ENCODE measurements at regions not wholly inside any gene's neighbourhood (a gene's known extent, or its start where the extent isn't known, plus 50 kb on each side); places are given as distances from the start of the nearest gene placed in this dataset.

DNA sequence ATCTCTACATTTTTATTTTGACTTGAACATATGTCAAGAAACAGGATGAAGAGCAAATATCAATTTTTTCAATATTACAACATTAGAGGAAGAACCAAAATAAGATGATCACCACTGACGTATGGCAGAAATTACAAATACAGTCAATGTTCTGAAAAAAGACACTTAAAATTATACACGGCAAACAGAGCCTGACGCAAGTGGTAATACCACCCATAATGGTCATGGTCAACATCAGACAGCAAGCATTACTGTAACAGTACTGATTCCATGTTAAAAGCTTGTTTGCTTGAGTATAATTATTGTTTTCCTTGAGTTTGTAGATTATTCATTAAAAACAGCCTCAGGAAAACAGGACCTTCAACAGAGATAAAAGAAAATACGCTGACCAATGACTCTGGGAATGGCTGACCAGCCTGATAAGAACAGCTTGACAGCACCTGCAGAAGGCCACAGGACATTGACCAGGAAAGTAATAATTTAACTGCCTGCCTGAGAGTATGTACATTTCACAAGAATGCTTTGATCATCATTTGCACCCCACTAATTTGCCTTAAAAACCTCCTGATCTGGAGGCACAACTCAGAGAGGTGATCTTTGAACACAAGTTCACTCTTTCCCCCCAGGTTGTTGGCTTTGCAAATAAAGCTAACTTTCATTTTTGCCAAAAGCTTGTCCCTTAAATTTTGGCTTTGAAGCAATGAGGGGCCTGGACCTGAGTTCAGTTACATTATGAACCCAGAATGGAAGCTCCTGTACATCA, 187.3 kb downstream of the IPO8 start:
- Histone ChIP-seq H3K4me1 (ENCODE audit: control insufficient read depth in 3 of 3, insufficient read depth in 3 of 3, low read length in 3 of 3) (no peaks in the 10 kb centered on the region), H3K9ac (ENCODE audit: low read depth in 1 of 3, low read length in 3 of 3) (no peak overlapping the region), H3K27me3 (ENCODE audit: control insufficient read depth in 3 of 3, insufficient read depth in 3 of 3, low read length in 3 of 3) (no peaks in the 10 kb centered on the region), H3K27ac (ENCODE audit: low read depth, low read length) (no peak overlapping the region), H3K36me3 (ENCODE audit: control insufficient read depth in 3 of 3, insufficient read depth in 3 of 3, low read length in 3 of 3) (no peaks in the 10 kb centered on the region), H3K4me3 (ENCODE audit: low read length in 3 of 3) (no peak overlapping the region), H3K9me3 (ENCODE audit: control insufficient read depth in 3 of 3, low read length in 3 of 3) (no peaks in the 10 kb centered on the region)

DNA sequence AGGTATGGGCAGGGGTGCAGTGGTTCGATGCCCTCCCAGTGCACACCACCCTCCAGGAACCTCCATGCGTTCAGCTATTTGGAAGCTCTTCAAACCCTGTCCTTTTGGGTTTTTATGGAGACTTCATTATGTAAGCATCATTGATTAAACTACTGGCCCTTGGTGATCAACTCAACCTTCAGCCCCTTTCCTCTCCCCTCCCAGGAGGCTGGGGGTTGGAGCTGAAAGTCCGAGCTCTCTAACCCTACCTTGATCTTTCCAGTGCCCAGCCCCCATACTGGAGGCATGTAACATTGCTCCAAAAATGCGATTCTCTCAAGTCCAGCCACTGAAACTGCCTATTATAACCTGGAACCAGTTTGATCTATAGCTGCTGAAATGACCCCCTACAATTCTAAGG, 188.1 kb downstream of the IPO8 start:
- no peaks in the 10 kb centered on the region for H3K9me3 ChIP-seq (ENCODE audit: control insufficient read depth in 3 of 3, low read length in 3 of 3)

DNA sequence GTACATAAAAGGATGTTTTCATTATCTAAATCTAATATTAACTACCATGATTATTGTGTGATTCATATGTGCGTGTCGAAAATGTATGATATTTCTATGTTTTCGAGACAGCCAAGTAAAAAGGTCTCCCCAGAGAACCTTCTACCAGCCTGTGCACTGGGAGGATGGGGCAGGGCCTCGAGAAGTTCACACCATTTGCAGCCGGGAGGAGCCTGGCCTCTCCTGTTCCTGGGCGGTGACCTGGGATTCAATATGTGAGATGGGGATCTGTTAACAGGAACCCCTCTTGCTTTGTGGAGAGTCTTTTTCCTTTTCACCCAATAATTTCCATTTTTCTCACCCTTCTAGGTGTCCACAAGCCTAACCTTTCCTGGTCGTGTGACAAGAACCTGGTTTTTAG, 189.3 kb downstream of the IPO8 start:
- Histone ChIP-seq H3K4me3 (ENCODE audit: low read length in 3 of 3) (no peak overlapping the region), H3K9ac (ENCODE audit: low read depth in 1 of 3, low read length in 3 of 3) (no peak overlapping the region), H3K9me3 (ENCODE audit: control insufficient read depth in 3 of 3, low read length in 3 of 3) (no peaks in the 10 kb centered on the region), H3K27ac (ENCODE audit: low read depth, low read length) (no peak overlapping the region), H3K36me3 (ENCODE audit: control insufficient read depth in 3 of 3, insufficient read depth in 3 of 3, low read length in 3 of 3) (no peaks in the 10 kb centered on the region), H3K27me3 (ENCODE audit: control insufficient read depth in 3 of 3, insufficient read depth in 3 of 3, low read length in 3 of 3) (no peaks in the 10 kb centered on the region), H3K4me1 (ENCODE audit: control insufficient read depth in 3 of 3, insufficient read depth in 3 of 3, low read length in 3 of 3) (no peaks in the 10 kb centered on the region)

More for the DNA sequence above, 188.1 kb downstream of the IPO8 start:
- no peak overlapping the region for H3K4me3 ChIP-seq (ENCODE audit: low read length in 3 of 3)
- no peak overlapping the region for H3K9ac ChIP-seq (ENCODE audit: low read depth in 1 of 3, low read length in 3 of 3)
- no peaks in the 10 kb centered on the region for H3K4me1 ChIP-seq (ENCODE audit: control insufficient read depth in 3 of 3, insufficient read depth in 3 of 3, low read length in 3 of 3)
- H3K27me3 ChIP-seq (ENCODE audit: control insufficient read depth in 3 of 3, insufficient read depth in 3 of 3, low read length in 3 of 3) = no peaks in the 10 kb centered on the region
- H3K27ac ChIP-seq (ENCODE audit: low read depth, low read length) = no peak overlapping the region
- no peaks in the 10 kb centered on the region for H3K36me3 ChIP-seq (ENCODE audit: control insufficient read depth in 3 of 3, insufficient read depth in 3 of 3, low read length in 3 of 3)

DNA sequence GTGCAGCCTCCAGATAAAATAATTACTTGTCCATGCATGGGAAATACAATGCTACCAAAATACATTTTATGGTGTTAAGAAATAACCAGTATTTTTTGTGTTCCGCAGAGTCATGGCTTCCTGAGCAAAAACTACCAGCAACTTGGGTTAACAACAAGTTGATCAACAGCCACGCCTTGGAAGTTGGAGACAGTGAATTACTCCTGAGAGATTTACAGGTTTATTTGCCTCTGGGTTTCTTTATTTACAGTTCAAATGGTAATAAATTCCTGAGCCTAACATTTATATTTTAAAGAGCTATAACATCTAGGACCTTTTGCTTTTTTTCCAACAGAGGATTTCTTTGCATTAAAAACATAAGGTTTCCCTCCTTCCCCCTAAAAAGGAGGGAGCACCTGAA, 194.0 kb downstream of the IPO8 start:
- H3K9ac ChIP-seq (ENCODE audit: low read depth in 1 of 3, low read length in 3 of 3) = no peak overlapping the region
- H3K9me3 ChIP-seq (ENCODE audit: control insufficient read depth in 3 of 3, low read length in 3 of 3) = no peaks in the 10 kb centered on the region
- no peaks in the 10 kb centered on the region for H3K27me3 ChIP-seq (ENCODE audit: control insufficient read depth in 3 of 3, insufficient read depth in 3 of 3, low read length in 3 of 3)
- H3K4me3 ChIP-seq (ENCODE audit: low read length in 3 of 3) = no peak overlapping the region
- H3K4me1 ChIP-seq (ENCODE audit: control insufficient read depth in 3 of 3, insufficient read depth in 3 of 3, low read length in 3 of 3) = no peaks in the 10 kb centered on the region
- H3K27ac ChIP-seq (ENCODE audit: low read depth, low read length) = no peak overlapping the region
- no peaks in the 10 kb centered on the region for H3K36me3 ChIP-seq (ENCODE audit: control insufficient read depth in 3 of 3, insufficient read depth in 3 of 3, low read length in 3 of 3)

DNA sequence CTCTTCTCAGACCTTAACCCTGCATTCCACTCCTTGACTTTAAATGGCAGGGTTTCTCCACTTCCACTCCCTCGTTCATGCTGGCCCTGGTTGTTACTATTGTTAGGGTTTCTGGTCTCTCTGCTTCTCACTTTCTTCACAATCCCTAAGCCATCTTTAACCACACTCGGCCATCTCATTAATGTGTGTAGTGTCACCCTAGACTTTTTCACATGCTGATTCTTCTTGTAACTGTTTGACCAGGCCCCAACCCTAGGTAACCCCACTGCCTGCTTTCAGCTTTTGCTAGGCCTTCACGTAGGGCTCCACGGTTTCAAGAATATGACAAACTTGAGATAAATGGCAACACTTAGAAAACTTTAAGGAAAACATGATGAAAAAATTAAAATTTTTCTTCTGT, 195.1 kb downstream of the IPO8 start:
- H3K9ac ChIP-seq (ENCODE audit: low read depth in 1 of 3, low read length in 3 of 3) = no peak overlapping the region
- no peaks in the 10 kb centered on the region for H3K4me1 ChIP-seq (ENCODE audit: control insufficient read depth in 3 of 3, insufficient read depth in 3 of 3, low read length in 3 of 3)
- no peaks in the 10 kb centered on the region for H3K36me3 ChIP-seq (ENCODE audit: control insufficient read depth in 3 of 3, insufficient read depth in 3 of 3, low read length in 3 of 3)
- H3K4me3 ChIP-seq (ENCODE audit: low read length in 3 of 3) = no peak overlapping the region
- no peaks in the 10 kb centered on the region for H3K9me3 ChIP-seq (ENCODE audit: control insufficient read depth in 3 of 3, low read length in 3 of 3)
- no peaks in the 10 kb centered on the region for H3K27me3 ChIP-seq (ENCODE audit: control insufficient read depth in 3 of 3, insufficient read depth in 3 of 3, low read length in 3 of 3)
- no peak overlapping the region for H3K27ac ChIP-seq (ENCODE audit: low read depth, low read length)

DNA sequence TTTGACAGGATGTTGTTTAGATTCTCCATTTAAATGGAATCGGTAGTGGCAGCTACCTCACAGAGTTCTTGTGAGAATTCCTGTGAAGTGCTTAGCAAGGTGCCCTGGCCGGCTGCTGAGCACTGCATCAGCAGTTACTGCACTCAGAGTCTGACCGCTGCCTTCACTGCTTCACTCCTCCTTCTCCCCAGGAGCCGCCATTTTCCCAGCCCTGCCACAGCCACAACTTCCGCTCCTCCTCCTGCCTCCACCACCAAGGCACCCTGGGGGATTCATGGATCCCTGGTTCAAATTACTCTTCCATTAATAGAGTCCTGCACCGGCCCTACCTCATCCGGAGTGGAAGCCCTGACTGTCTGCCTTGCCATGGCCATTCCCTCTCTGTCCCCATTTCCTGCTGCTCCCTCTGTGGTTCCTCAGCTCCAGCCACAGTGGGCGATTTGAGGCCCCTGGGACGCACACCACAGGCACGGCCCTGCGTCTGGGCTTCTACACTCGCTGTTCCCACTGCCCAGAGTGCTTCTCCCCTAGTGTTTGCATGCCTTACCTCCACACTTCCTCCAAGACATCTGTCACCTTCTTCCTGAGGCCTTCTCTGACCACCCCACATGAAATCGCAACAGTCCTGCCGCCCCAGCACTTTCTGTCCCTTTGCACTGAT, 210.3 kb downstream of the IPO8 start:
- Histone ChIP-seq H3K36me3 (ENCODE audit: control insufficient read depth in 3 of 3, insufficient read depth in 3 of 3, low read length in 3 of 3) (no peaks in the 10 kb centered on the region), H3K9ac (ENCODE audit: low read depth in 1 of 3, low read length in 3 of 3) (no peak overlapping the region), H3K27me3 (ENCODE audit: control insufficient read depth in 3 of 3, insufficient read depth in 3 of 3, low read length in 3 of 3) (no peaks in the 10 kb centered on the region), H3K4me1 (ENCODE audit: control insufficient read depth in 3 of 3, insufficient read depth in 3 of 3, low read length in 3 of 3) (no peaks in the 10 kb centered on the region), H3K9me3 (ENCODE audit: control insufficient read depth in 3 of 3, low read length in 3 of 3) (no peaks in the 10 kb centered on the region), H3K4me3 (ENCODE audit: low read length in 3 of 3) (no peak overlapping the region), H3K27ac (ENCODE audit: low read depth, low read length) (no peak overlapping the region)

DNA sequence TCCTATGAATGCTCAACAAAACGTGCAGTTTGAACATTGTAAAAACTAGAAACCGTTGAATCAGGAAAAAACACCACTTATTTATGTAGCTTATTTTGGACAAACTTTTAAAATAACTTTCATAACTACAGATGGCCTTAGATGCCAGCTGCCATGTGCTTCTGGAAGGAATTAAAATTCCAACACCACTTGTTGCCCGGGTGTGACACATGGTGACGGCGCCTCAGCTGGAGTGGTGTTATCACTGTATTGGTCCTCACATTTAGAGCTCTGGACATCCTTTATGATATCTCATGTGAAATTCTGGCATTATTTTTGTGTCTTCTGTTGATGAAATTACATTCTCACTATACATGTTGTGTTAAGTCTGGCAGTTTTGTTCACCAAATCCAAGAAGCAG, 211.0 kb downstream of the IPO8 start:
- no peaks in the 10 kb centered on the region for H3K27me3 ChIP-seq (ENCODE audit: control insufficient read depth in 3 of 3, insufficient read depth in 3 of 3, low read length in 3 of 3)
- H3K4me3 ChIP-seq (ENCODE audit: low read length in 3 of 3) = no peak overlapping the region
- H3K27ac ChIP-seq (ENCODE audit: low read depth, low read length) = no peak overlapping the region
- no peaks in the 10 kb centered on the region for H3K36me3 ChIP-seq (ENCODE audit: control insufficient read depth in 3 of 3, insufficient read depth in 3 of 3, low read length in 3 of 3)
- no peak overlapping the region for H3K9ac ChIP-seq (ENCODE audit: low read depth in 1 of 3, low read length in 3 of 3)
- no peaks in the 10 kb centered on the region for H3K9me3 ChIP-seq (ENCODE audit: control insufficient read depth in 3 of 3, low read length in 3 of 3)
- no peaks in the 10 kb centered on the region for H3K4me1 ChIP-seq (ENCODE audit: control insufficient read depth in 3 of 3, insufficient read depth in 3 of 3, low read length in 3 of 3)

DNA sequence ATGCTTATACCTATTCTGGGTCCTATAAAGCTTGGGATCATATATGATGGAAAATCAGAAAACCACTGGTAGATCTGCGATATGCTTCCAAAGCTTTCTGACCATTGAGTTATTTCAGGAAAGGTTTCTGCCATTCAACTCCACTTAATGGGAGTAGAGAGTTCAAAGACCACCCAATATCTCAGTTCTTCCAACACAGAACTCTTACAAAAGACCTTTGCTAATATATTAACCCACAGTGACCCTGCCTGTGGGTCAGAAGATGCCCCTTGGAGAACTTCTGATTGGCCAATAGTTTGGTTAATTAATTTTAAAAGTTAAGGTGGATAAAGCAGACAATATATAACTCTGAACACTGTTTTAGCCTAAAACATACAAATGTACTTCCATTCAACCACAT, 213.0 kb downstream of the IPO8 start:
- H3K9ac ChIP-seq (ENCODE audit: low read depth in 1 of 3, low read length in 3 of 3) = no peak overlapping the region
- H3K9me3 ChIP-seq (ENCODE audit: control insufficient read depth in 3 of 3, low read length in 3 of 3) = no peaks in the 10 kb centered on the region
- H3K36me3 ChIP-seq (ENCODE audit: control insufficient read depth in 3 of 3, insufficient read depth in 3 of 3, low read length in 3 of 3) = no peaks in the 10 kb centered on the region
- no peaks in the 10 kb centered on the region for H3K4me1 ChIP-seq (ENCODE audit: control insufficient read depth in 3 of 3, insufficient read depth in 3 of 3, low read length in 3 of 3)
- H3K27ac ChIP-seq (ENCODE audit: low read depth, low read length) = no peak overlapping the region
- no peaks in the 10 kb centered on the region for H3K27me3 ChIP-seq (ENCODE audit: control insufficient read depth in 3 of 3, insufficient read depth in 3 of 3, low read length in 3 of 3)
- no peak overlapping the region for H3K4me3 ChIP-seq (ENCODE audit: low read length in 3 of 3)

DNA sequence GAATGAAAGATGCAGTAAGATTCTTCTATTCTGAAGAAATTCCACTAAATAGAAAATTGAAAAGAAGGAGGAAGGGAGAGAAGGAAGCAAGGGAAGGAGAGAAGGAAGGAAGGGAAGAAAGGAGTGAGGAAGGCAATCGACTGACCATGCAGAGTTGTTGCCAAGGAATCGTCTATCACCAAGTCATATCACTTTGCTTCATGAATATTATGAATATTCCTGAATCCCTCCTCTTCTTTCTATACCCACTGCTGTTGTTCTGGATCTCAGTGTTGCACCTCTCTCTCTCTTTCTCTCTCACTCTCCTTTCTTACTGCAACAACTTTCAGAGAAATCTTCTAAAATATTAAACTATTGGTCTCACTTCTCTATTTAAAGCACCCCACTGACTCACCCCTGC, 222.4 kb downstream of the IPO8 start:
- H3K4me1 ChIP-seq (ENCODE audit: control insufficient read depth in 3 of 3, insufficient read depth in 3 of 3, low read length in 3 of 3) = no peaks in the 10 kb centered on the region
- no peak overlapping the region for H3K4me3 ChIP-seq (ENCODE audit: low read length in 3 of 3)
- no peaks in the 10 kb centered on the region for H3K27me3 ChIP-seq (ENCODE audit: control insufficient read depth in 3 of 3, insufficient read depth in 3 of 3, low read length in 3 of 3)
- peaks cover 0 to 4% (median 0%) of the 10 kb centered on the region in 3 donors for H3K9me3 ChIP-seq (ENCODE audit: control insufficient read depth in 3 of 3, low read length in 3 of 3)
- no peak overlapping the region for H3K27ac ChIP-seq (ENCODE audit: low read depth, low read length)
- no peak overlapping the region for H3K9ac ChIP-seq (ENCODE audit: low read depth in 1 of 3, low read length in 3 of 3)
- H3K36me3 ChIP-seq (ENCODE audit: control insufficient read depth in 3 of 3, insufficient read depth in 3 of 3, low read length in 3 of 3) = no peaks in the 10 kb centered on the region

DNA sequence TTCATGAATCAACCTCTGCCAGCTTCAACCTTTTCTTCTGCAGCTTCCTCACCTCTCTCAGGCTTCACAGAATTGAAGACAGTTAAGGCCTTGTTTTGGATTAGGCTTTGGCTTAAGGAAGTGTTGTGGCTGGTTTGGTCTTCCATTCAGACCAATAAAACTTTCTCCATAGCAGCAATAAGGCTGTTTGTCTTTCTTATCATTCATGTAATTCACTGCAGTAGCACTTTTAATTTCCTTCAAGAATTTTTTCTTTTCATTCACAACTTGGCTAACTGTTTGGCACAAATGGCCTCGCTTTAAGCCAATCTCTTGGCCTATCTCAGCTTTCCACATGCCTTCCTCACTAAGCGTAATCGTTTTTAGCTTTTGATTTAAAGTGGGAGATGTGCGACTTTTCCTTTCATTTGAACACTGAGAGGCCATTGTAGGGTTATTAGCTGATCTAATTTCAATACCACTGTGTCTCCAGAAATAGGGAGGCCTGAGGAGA, 229.5 kb downstream of the IPO8 start:
- H3K36me3 ChIP-seq (ENCODE audit: control insufficient read depth in 3 of 3, insufficient read depth in 3 of 3, low read length in 3 of 3) = no peaks in the 10 kb centered on the region
- H3K9ac ChIP-seq (ENCODE audit: low read depth in 1 of 3, low read length in 3 of 3) = no peak overlapping the region
- H3K9me3 ChIP-seq (ENCODE audit: control insufficient read depth in 3 of 3, low read length in 3 of 3) = peaks cover 0 to 4% (median 0%) of the 10 kb centered on the region in 3 donors
- H3K27ac ChIP-seq (ENCODE audit: low read depth, low read length) = no peak overlapping the region
- no peaks in the 10 kb centered on the region for H3K27me3 ChIP-seq (ENCODE audit: control insufficient read depth in 3 of 3, insufficient read depth in 3 of 3, low read length in 3 of 3)
- no peak overlapping the region for H3K4me3 ChIP-seq (ENCODE audit: low read length in 3 of 3)
- no peaks in the 10 kb centered on the region for H3K4me1 ChIP-seq (ENCODE audit: control insufficient read depth in 3 of 3, insufficient read depth in 3 of 3, low read length in 3 of 3)

All from skeletal muscle tissue (tissue), 3 donors.